HCT116 (cell line): ENCODE measurements at regions not wholly inside any gene's neighbourhood (a gene's known extent, or its start where the extent isn't known, plus 50 kb on each side); places are given as distances from the start of the nearest gene placed in this dataset.

Experiments
- ATAC-seq: fragments of 200-7000 bp; cut with Tn5 transposase; 2 replicates; pipeline ENCODE4 v1.9.1; 2020; ENCODE audit warnings: mild to moderate bottlenecking, moderate library complexity
- BruUV-seq: library from RNA; stranded (reverse); fragments of 400-500 nt; replicated peaks from 2 replicates; lab custom pipeline; 2021; lab: Mats Ljungman, UMichigan
- CTCF ChIA-PET: fragments of 300-600 bp; sonication (Branson Sonifier 250); formaldehyde crosslinking; loops from one replicate; lab custom pipeline; 2021; ENCODE audit warnings: antibody characterized with exemption; lab: Charles Lee
- POLR2A ChIA-PET: fragments of 300-600, 350-600 bp; sonication (Branson Sonifier 250); formaldehyde crosslinking; loops from one replicate; lab custom pipeline; 2021; ENCODE audit warnings: antibody characterized with exemption; lab: Charles Lee
- RAD21 ChIA-PET, 2 experiments: fragments of 300-600 bp; sonication (Branson Sonifier 250); formaldehyde crosslinking; loops; one replicate each; lab custom pipeline; 2023; ENCODE audit warnings: low total read pairs in 2 of 2; ENCODE audit not compliant: uncharacterized antibody in 2 of 2, unreplicated experiment in 2 of 2, low non-redundant PET in 1 of 2; lab: Charles Lee
- DNase-seq: peaks from one replicate; pipeline ENCODE4 v3.0.0-alpha.2; 2010; ENCODE audit warnings: low read depth, low spot score
- H2AFZ ChIP-seq: fragments of 200-600 bp; shearing (Covaris generic), sonication (generic); 2 replicates; pipeline ENCODE4 v1.6.1; 2017; ENCODE audit warnings: low read depth, mixed run types, mixed read lengths, antibody characterized with exemption, low read length; ENCODE audit not compliant: poor library complexity, severe bottlenecking
- H3K27ac ChIP-seq: 2 replicates; pipeline ENCODE4 v1.5.1; 2012; ENCODE audit warnings: low read depth, low read length
- H3K27me3 ChIP-seq: fragments of 200-600 bp; sonication (generic); 2 replicates; pipeline ENCODE4 v1.6.1; 2016; ENCODE audit warnings: mixed run types, low read length, mixed read lengths; ENCODE audit not compliant: insufficient read depth
- H3K36me3 ChIP-seq, 2 experiments: fragments of 200-500 bp in 1 of 2; fragments of 200-600 bp in 1 of 2; sonication (Bioruptor generic) in 1 of 2; sonication (generic) in 1 of 2; 2 replicates each; pipeline versions ENCODE4 v1.5.1 to v1.6.1; 2014 to 2016; ENCODE audit warnings: low read length in 2 of 2, inconsistent platforms in 1 of 2, mixed read lengths in 1 of 2, mixed run types in 1 of 2; ENCODE audit not compliant: insufficient read depth in 2 of 2, control insufficient read depth in 1 of 2
- H3K4me1 ChIP-seq, 2 experiments: fragments of 200-600 bp in 1 of 2; sonication (generic) in 1 of 2; 2 replicates each; pipeline versions ENCODE4 v1.5.1 to v1.6.1; 2012 to 2017; ENCODE audit warnings: low read length in 2 of 2, inconsistent platforms in 1 of 2, mild to moderate bottlenecking in 1 of 2, mixed read lengths in 1 of 2, mixed run types in 1 of 2, moderate library complexity in 1 of 2; ENCODE audit not compliant: insufficient read depth in 2 of 2, control insufficient read depth in 1 of 2
- H3K4me2 ChIP-seq: fragments of 200-600 bp; sonication (generic); 2 replicates; pipeline ENCODE4 v1.6.1; 2017; ENCODE audit warnings: mixed run types, low read length, mixed read lengths
- H3K4me3 ChIP-seq, 2 experiments: fragments of 200-600 bp in 1 of 2; sonication (generic) in 1 of 2; replicated peaks in 1 of 2; 2 replicates each; pipeline ENCODE4 v1.5.1; 2011 to 2016; ENCODE audit warnings: low read length in 2 of 2, control low read depth in 1 of 2, low read depth in 1 of 2, mild to moderate bottlenecking in 1 of 2, mixed read lengths in 1 of 2, mixed run types in 1 of 2
- H3K79me2 ChIP-seq: fragments of 200-600 bp; sonication (generic); 2 replicates; pipeline ENCODE4 v1.6.1; 2017; ENCODE audit warnings: mild to moderate bottlenecking, mixed run types, low read length, moderate library complexity, mixed read lengths; ENCODE audit not compliant: insufficient read depth
- H3K9ac ChIP-seq: fragments of 200-600 bp; sonication (generic); 2 replicates; pipeline ENCODE4 v1.6.1; 2016; ENCODE audit warnings: low read length, mixed read lengths
- H3K9me2 ChIP-seq: fragments of 200-600 bp; sonication (generic), shearing (Covaris generic); 2 replicates; pipeline ENCODE4 v1.6.1; 2017; ENCODE audit warnings: mixed run types, mild to moderate bottlenecking, moderate library complexity; ENCODE audit not compliant: insufficient read depth
- H3K9me3 ChIP-seq, 2 experiments: fragments of 200-500 bp in 1 of 2; fragments of 200-600 bp in 1 of 2; sonication (Bioruptor generic) in 1 of 2; sonication (generic) in 1 of 2; 2 replicates each; pipeline ENCODE4 v1.6.1; 2014 to 2017; ENCODE audit warnings: low read length in 2 of 2, mixed read lengths in 2 of 2, inconsistent platforms in 1 of 2, low read depth in 1 of 2, mild to moderate bottlenecking in 1 of 2, mixed run types in 1 of 2, moderate library complexity in 1 of 2; ENCODE audit not compliant: control insufficient read depth in 1 of 2, insufficient read depth in 1 of 2
- H4K20me1 ChIP-seq: fragments of 200-600 bp; sonication (generic), shearing (Covaris generic); 2 replicates; pipeline ENCODE4 v1.6.1; 2017; ENCODE audit warnings: mixed run types, mild to moderate bottlenecking, moderate library complexity; ENCODE audit not compliant: insufficient read depth
- CBX3 ChIP-seq: IDR thresholded peaks from 2 replicates; pipeline ENCODE4 v1.6.1; 2012; ENCODE audit warnings: low read depth
- EGR1 ChIP-seq: IDR thresholded peaks from 2 replicates; pipeline ENCODE4 v1.6.1; 2012; ENCODE audit warnings: low read depth
- ELF1 ChIP-seq: IDR thresholded peaks from 2 replicates; pipeline ENCODE4 v1.6.1; 2012; ENCODE audit warnings: low read depth, borderline replicate concordance
- EZH2phosphoT487 ChIP-seq: fragments of 200-600 bp; IDR thresholded peaks from 2 replicates; pipeline ENCODE4 v1.6.1; 2018; ENCODE audit warnings: antibody characterized with exemption, borderline replicate concordance
- FOSL1 ChIP-seq: IDR thresholded peaks from 2 replicates; pipeline ENCODE4 v1.6.1; 2012; ENCODE audit warnings: low read depth
- JUND ChIP-seq: IDR thresholded peaks from 2 replicates; pipeline ENCODE4 v1.6.1; 2012
- POLR2AphosphoS5 ChIP-seq: IDR thresholded peaks from 2 replicates; pipeline ENCODE4 v1.6.1; 2011; ENCODE audit warnings: mild to moderate bottlenecking, low read depth, low read length, moderate library complexity
- SIN3A ChIP-seq: IDR thresholded peaks from 2 replicates; pipeline ENCODE4 v1.6.1; 2012; ENCODE audit warnings: low read depth
- SP1 ChIP-seq: IDR thresholded peaks from 2 replicates; pipeline ENCODE4 v1.6.1; 2012; ENCODE audit warnings: low read depth
- SRF ChIP-seq: IDR thresholded peaks from 2 replicates; pipeline ENCODE4 v1.6.1; 2012; ENCODE audit warnings: low read depth
- ZFX ChIP-seq: fragments of 450-650 bp; IDR thresholded peaks from 2 replicates; pipeline ENCODE4 v1.6.1; 2017
- ZNF274 ChIP-seq: fragments of 200-500 bp; sonication (Bioruptor generic); IDR thresholded peaks from 2 replicates; pipeline ENCODE4 v1.6.1; 2014; ENCODE audit warnings: mild to moderate bottlenecking, low read depth, low read length, inconsistent platforms
- intact Hi-C: fragments of 100-400 bp; cut with micrococcal nuclease; formaldehyde crosslinking; loops from 2 replicates; pipeline ENCODE4 v1.10.0; 2022
- TF ChIP-seq, protein P1 (sequence below): IDR thresholded peaks from 2 replicates; pipeline ENCODE4 v1.6.1; 2012; ENCODE audit warnings: low read depth
- TF ChIP-seq, protein P2 (sequence below): IDR thresholded peaks from 2 replicates; pipeline ENCODE4 v1.6.1; 2012
- TF ChIP-seq, protein P3 (sequence below): IDR thresholded peaks from 2 replicates; pipeline ENCODE4 v1.6.1; 2012

DNA sequence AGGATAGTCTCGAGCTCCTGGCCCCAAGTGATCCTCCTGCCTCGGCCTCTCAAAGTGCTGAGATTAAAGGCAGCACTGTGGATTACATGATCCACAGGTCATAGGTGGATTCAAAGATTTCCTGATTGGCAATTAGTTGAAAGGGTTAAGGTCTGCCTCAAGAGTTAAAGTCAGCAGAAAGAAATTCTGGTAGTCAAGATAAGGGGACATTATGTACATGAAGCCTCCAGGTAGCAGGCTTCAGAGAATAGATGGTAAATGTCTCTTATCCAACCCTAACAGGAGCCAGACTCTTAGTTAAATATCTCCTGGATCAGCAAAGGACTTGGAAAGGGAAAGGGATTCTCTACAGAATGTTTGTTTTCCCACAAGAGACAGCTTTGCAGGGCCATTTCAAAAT lies 93.7 kb downstream of the SKIDA1 start (continued):
- TF ChIP-seq, protein P1, sequence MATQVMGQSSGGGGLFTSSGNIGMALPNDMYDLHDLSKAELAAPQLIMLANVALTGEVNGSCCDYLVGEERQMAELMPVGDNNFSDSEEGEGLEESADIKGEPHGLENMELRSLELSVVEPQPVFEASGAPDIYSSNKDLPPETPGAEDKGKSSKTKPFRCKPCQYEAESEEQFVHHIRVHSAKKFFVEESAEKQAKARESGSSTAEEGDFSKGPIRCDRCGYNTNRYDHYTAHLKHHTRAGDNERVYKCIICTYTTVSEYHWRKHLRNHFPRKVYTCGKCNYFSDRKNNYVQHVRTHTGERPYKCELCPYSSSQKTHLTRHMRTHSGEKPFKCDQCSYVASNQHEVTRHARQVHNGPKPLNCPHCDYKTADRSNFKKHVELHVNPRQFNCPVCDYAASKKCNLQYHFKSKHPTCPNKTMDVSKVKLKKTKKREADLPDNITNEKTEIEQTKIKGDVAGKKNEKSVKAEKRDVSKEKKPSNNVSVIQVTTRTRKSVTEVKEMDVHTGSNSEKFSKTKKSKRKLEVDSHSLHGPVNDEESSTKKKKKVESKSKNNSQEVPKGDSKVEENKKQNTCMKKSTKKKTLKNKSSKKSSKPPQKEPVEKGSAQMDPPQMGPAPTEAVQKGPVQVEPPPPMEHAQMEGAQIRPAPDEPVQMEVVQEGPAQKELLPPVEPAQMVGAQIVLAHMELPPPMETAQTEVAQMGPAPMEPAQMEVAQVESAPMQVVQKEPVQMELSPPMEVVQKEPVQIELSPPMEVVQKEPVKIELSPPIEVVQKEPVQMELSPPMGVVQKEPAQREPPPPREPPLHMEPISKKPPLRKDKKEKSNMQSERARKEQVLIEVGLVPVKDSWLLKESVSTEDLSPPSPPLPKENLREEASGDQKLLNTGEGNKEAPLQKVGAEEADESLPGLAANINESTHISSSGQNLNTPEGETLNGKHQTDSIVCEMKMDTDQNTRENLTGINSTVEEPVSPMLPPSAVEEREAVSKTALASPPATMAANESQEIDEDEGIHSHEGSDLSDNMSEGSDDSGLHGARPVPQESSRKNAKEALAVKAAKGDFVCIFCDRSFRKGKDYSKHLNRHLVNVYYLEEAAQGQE: no peak
- no peak for TF ChIP-seq POLR2AphosphoS5
- no peak for TF ChIP-seq SP1
- no peak for TF ChIP-seq SRF
- TF ChIP-seq ZNF274: no peak
- TF ChIP-seq, all 23 proteins: peak for 0

DNA sequence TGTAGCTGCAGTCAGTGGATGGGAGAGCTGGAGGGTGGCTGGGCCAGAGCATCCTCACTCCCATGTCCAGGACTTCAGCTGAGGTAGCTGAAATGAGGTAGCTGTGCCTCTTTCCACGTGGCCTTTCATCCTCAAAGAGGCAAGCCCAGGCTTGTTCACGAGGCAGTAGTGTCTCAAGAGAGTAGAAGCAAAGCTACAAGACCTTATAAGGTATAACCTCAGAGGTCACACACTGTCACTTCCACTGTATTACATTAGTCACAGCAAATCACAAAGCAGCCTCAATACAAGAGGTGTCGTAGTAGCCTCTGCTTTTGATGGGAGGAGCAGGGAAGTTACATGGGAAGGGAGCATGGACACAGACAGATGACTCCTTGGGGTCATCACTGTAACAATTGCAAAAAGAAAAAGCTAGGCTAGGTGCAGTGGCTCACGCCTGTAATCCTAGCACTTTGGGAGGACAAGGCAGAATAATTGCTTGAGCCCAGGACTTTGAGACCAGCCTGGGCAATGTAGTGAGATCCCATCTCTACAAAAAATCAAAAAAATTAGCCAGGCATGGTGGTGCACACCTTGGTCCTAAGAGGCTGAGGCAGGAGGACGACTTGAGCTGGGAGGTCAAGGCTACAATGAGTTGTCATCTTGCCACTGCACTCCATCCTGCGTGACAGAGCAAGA lies 97.5 kb downstream of the SKIDA1 start:
- TF ChIP-seq SRF (peak; percentile 79), SIN3A (no peak), FOSL1 (no peak), CBX3 (no peak), JUND (no peak), ELF1 (no peak), ZFX (no peak), EZH2phosphoT487 (no peak), EGR1 (no peak)
- TF ChIP-seq, protein P2, sequence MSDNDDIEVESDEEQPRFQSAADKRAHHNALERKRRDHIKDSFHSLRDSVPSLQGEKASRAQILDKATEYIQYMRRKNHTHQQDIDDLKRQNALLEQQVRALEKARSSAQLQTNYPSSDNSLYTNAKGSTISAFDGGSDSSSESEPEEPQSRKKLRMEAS: peak; percentile 77
- TF ChIP-seq, protein P1: no peak
- TF ChIP-seq, protein P3, sequence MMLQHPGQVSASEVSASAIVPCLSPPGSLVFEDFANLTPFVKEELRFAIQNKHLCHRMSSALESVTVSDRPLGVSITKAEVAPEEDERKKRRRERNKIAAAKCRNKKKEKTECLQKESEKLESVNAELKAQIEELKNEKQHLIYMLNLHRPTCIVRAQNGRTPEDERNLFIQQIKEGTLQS: no peak
- TF ChIP-seq, all 23 proteins: peak for 2
- H3K4me1 ChIP-seq: peaks cover 13 to 24% of the 10 kb centered on the region in 2 experiments; a peak in 3 of 4 replicates
- intact Hi-C loops: no loop called here
- no TSS peak for BruUV-seq
- no peak overlapping the region for H3K27ac ChIP-seq
- peak; percentile 78 for ATAC-seq
- ChIA-PET CTCF (no interaction called here), POLR2A (no interaction called here), RAD21 (no interaction called here)
- no peaks in the 10 kb centered on the region for H3K36me3 ChIP-seq
- H3K79me2 ChIP-seq: no peaks in the 10 kb centered on the region
- no peaks in the 10 kb centered on the region for H3K9me3 ChIP-seq
- H3K4me2 ChIP-seq: peak overlapping the region; percentile 11; the same call in 1 of the 2 replicates
- H3K27me3 ChIP-seq: no peaks in the 10 kb centered on the region
- no peaks in the 10 kb centered on the region for H4K20me1 ChIP-seq
- H3K9ac ChIP-seq: no peak overlapping the region
- H3K4me3 ChIP-seq: no peak overlapping the region
- H3K9me2 ChIP-seq: no peaks in the 10 kb centered on the region
- peak overlapping the region; percentile 46 for H2AFZ ChIP-seq
- DNase-seq: peak; percentile 23
